NT2/D1 (cell line): ENCODE measurements at regions not wholly inside any gene's neighbourhood (a gene's known extent, or its start where the extent isn't known, plus 50 kb on each side); places are given as distances from the start of the nearest gene placed in this dataset.

Experiments used
- SUZ12 ChIP-seq: IDR thresholded peaks from 2 replicates; pipeline ENCODE4 v1.6.1; 2011; ENCODE audit not compliant: insufficient read length, insufficient read depth; ENCODE audit errors: extremely low read depth
- YY1 ChIP-seq: IDR thresholded peaks from 2 replicates; pipeline ENCODE4 v1.6.1; 2011; ENCODE audit not compliant: insufficient read length, insufficient read depth
- ZNF274 ChIP-seq: IDR thresholded peaks from 2 replicates; pipeline ENCODE4 v1.6.1; 2011; ENCODE audit warnings: mild to moderate bottlenecking, low read depth, low read length

DNA sequence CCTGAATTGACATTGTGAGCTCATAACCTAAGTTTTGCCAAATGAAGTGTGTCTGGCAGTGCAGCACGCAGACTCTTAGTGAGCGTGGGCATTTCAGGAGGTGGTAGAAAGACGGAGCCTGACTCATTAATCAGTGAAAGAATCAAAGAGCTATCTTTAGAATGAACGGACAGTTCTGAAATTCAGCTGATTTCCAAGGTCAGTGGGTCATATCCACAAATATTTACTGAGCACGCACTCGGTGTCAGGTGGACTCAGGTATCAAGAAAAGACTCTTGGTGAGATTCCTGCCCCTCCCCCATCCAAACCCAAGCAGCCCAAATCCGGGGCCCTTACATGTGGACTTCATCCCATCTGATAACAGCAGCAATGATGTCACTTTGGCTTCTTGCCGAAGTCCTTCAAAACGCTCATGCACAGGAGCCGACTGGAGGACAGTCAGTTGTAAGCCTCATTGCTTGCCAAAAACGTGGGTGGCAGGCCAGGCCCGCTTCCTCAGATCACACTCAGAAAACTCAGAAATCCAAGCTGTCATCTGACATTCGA lies 185.8 kb downstream of the HS3ST3A1 start:
- no peak for TF ChIP-seq YY1
- no peak for TF ChIP-seq ZNF274
- TF ChIP-seq SUZ12: no peak
